IMR-90 (cell line): ENCODE measurements at regions not wholly inside any gene's neighbourhood (a gene's known extent, or its start where the extent isn't known, plus 50 kb on each side); places are given as distances from the start of the nearest gene placed in this dataset.

Source experiments
- ATAC-seq: fragments of 200-7000 bp; cut with Tn5 transposase; 2 replicates; pipeline ENCODE4 v1.9.1; 2020; ENCODE audit warnings: low read depth, mild to moderate bottlenecking, moderate library complexity
- BruUV-seq: library from RNA; stranded (reverse); fragments of 400-500 nt; replicated peaks from 2 replicates; lab custom pipeline; 2021; lab: Mats Ljungman, UMichigan
- CTCF ChIA-PET: fragments of 300-600 bp; formaldehyde crosslinking; extraction: SDS; loops from one replicate; lab custom pipeline; 2021; ENCODE audit warnings: antibody characterized with exemption; lab: Yijun Ruan, JAX
- POLR2A ChIA-PET: fragments of 300-600 bp; sonication (Branson Sonifier 250); formaldehyde crosslinking; loops from one replicate; lab custom pipeline; 2022; ENCODE audit warnings: antibody characterized with exemption; ENCODE audit not compliant: unreplicated experiment; lab: Charles Lee
- DNase-seq: peaks from one replicate; pipeline ENCODE4 v3.0.0; 2013
- H2AFZ ChIP-seq: replicated peaks from 2 replicates; pipeline ENCODE3; 2013; ENCODE audit warnings: low read length, mild to moderate bottlenecking; ENCODE audit not compliant: poor library complexity
- H2AK5ac ChIP-seq: 2 replicates; pipeline ENCODE4 v1.6.1; 2013; ENCODE audit warnings: low read depth, low read length, inconsistent platforms
- H2AK9ac ChIP-seq: replicated peaks from 2 replicates; pipeline ENCODE3; 2013; ENCODE audit warnings: mild to moderate bottlenecking, low read depth, low read length, moderate library complexity; ENCODE audit not compliant: poor library complexity
- H2BK120ac ChIP-seq: 2 replicates; pipeline ENCODE4 v1.6.1; 2013; ENCODE audit warnings: low read depth, low read length, inconsistent platforms
- H2BK15ac ChIP-seq: 3 replicates; pipeline ENCODE4 v1.6.1; 2013; ENCODE audit warnings: low read depth, low read length, inconsistent platforms
- H2BK20ac ChIP-seq: 2 replicates; pipeline ENCODE4 v1.6.1; 2013; ENCODE audit warnings: low read depth, mild to moderate bottlenecking, inconsistent platforms, low read length, moderate library complexity
- H2BK5ac ChIP-seq: 2 replicates; pipeline ENCODE4 v1.6.1; 2013; ENCODE audit warnings: mild to moderate bottlenecking, low read depth, low read length, inconsistent platforms; ENCODE audit not compliant: poor library complexity, severe bottlenecking
- H3K14ac ChIP-seq: replicated peaks from 2 replicates; pipeline ENCODE4 v1.6.1; 2013; ENCODE audit warnings: low read depth, low read length, inconsistent platforms
- H3K18ac ChIP-seq: 2 replicates; pipeline ENCODE4 v1.6.1; 2013; ENCODE audit warnings: low read depth, low read length, control low read depth
- H3K23ac ChIP-seq: 2 replicates; pipeline ENCODE4 v1.6.1; 2013; ENCODE audit warnings: low read depth, low read length, inconsistent platforms
- H3K27ac ChIP-seq: 2 replicates; pipeline ENCODE4 v1.5.1; 2013; ENCODE audit warnings: mild to moderate bottlenecking, control low read depth, low read length; ENCODE audit not compliant: insufficient read depth
- H3K27me3 ChIP-seq: 2 replicates; pipeline ENCODE4 v1.6.1; 2013; ENCODE audit warnings: low read length; ENCODE audit not compliant: control insufficient read depth, insufficient read depth
- H3K36me3 ChIP-seq: 2 replicates; pipeline ENCODE4 v1.6.1; 2013; ENCODE audit warnings: low read length, mixed read lengths; ENCODE audit not compliant: control insufficient read depth, insufficient read depth
- H3K4ac ChIP-seq: 2 replicates; pipeline ENCODE4 v1.6.1; 2013; ENCODE audit warnings: low read depth, low read length, inconsistent platforms
- H3K4me1 ChIP-seq: 2 replicates; pipeline ENCODE4 v1.6.1; 2013; ENCODE audit warnings: low read length, mixed read lengths; ENCODE audit not compliant: control insufficient read depth, insufficient read depth
- H3K4me2 ChIP-seq: 2 replicates; pipeline ENCODE4 v1.6.1; 2013; ENCODE audit warnings: low read depth, mild to moderate bottlenecking, control low read depth, low read length, moderate library complexity
- H3K4me3 ChIP-seq: 2 replicates; pipeline ENCODE4 v1.5.1; 2013; ENCODE audit warnings: low read depth, mild to moderate bottlenecking, control low read depth, low read length, moderate library complexity; ENCODE audit not compliant: insufficient read depth
- H3K56ac ChIP-seq: 2 replicates; pipeline ENCODE4 v1.6.1; 2013; ENCODE audit warnings: low read length, inconsistent platforms; ENCODE audit not compliant: insufficient read depth; ENCODE audit errors: extremely low read depth
- H3K79me1 ChIP-seq, 2 experiments: 2 replicates each; pipeline ENCODE4 v1.6.1; 2013; ENCODE audit warnings: low read length in 2 of 2, inconsistent platforms in 1 of 2, low read depth in 1 of 2
- H3K9ac ChIP-seq: 2 replicates; pipeline ENCODE4 v1.6.1; 2013; ENCODE audit warnings: low read depth, low read length, control low read depth
- H3K9me1 ChIP-seq: 2 replicates; pipeline ENCODE4 v1.6.1; 2013; ENCODE audit warnings: low read length, inconsistent platforms; ENCODE audit not compliant: insufficient read depth
- H3K9me3 ChIP-seq: 2 replicates; pipeline ENCODE4 v1.6.1; 2013; ENCODE audit warnings: low read length; ENCODE audit not compliant: control insufficient read depth, insufficient read depth
- H4K20me1 ChIP-seq: 2 replicates; pipeline ENCODE4 v1.6.1; 2013; ENCODE audit warnings: low read length, inconsistent platforms; ENCODE audit not compliant: insufficient read depth
- H4K5ac ChIP-seq: 2 replicates; pipeline ENCODE4 v1.6.1; 2013; ENCODE audit warnings: mild to moderate bottlenecking, low read depth, low read length, control low read depth
- H4K8ac ChIP-seq, 2 experiments: 2 replicates each; pipeline ENCODE4 v1.6.1; 2013; ENCODE audit warnings: low read depth in 2 of 2, low read length in 2 of 2, control low read depth in 1 of 2, inconsistent platforms in 1 of 2
- H4K91ac ChIP-seq: 2 replicates; pipeline ENCODE4 v1.6.1; 2013; ENCODE audit warnings: low read depth, low read length, inconsistent platforms; ENCODE audit not compliant: insufficient read depth
- CHD1 ChIP-seq: IDR thresholded peaks from 2 replicates; pipeline ENCODE4 v1.6.1; 2012; ENCODE audit warnings: low read depth, low read length, improper control_type of control experiment
- RAD21 ChIP-seq: IDR thresholded peaks from 2 replicates; pipeline ENCODE4 v1.6.1; 2012; ENCODE audit warnings: low read length, improper control_type of control experiment
- WGBS, 2 experiments: methylation state at CpG; one replicate each; pipeline versions ENCODE4 v1.1.5 to v1.1.7; 2013; ENCODE audit warnings: missing lambda C conversion rate in 2 of 2; ENCODE audit not compliant: insufficient read length in 1 of 2; ENCODE audit errors: extremely low coverage in 2 of 2; 5-methylcytosine and 5-hydroxymethylcytosine counted together
- dilution Hi-C: fragments of 300-500 bp; cut with HindIII; formaldehyde crosslinking; loops from one replicate; pipeline ENCODE4 v1.14.3; 2018; ENCODE audit warnings: low sequenced_read_pairs; ENCODE audit not compliant: unreplicated experiment
- in situ Hi-C: fragments of 300-500 bp; cut with MboI; formaldehyde crosslinking; loops from 3 replicates; pipeline ENCODE4 v1.14.3; 2019; ENCODE audit warnings: low sequenced_read_pairs, inconsistent platforms, mixed read lengths
- intact Hi-C: fragments of 100-400 bp; cut with micrococcal nuclease; formaldehyde crosslinking; loops from 2 replicates; pipeline ENCODE4 v1.10.0; 2022

GRCh38 chr4:98195005-98195404, 51.7 kb upstream of the STPG2 start:
- CTCF ChIA-PET = no interaction called here
- Histone ChIP-seq H3K4me3 (no peak overlapping the region), H2BK20ac (no peak overlapping the region), H3K56ac (no peak overlapping the region), H2AK5ac (no peak overlapping the region), H4K5ac (no peak overlapping the region), H4K20me1 (no peaks in the 10 kb centered on the region), H3K14ac (no peak overlapping the region), H2AFZ (no peak overlapping the region), H3K4ac (no peak overlapping the region), H3K4me2 (no peak overlapping the region), H2AK9ac (no peak overlapping the region), H4K91ac (no peak overlapping the region), H3K27me3 (no peaks in the 10 kb centered on the region), H3K4me1 (no peaks in the 10 kb centered on the region), H2BK120ac (no peak overlapping the region), H3K79me1 (no peaks in the 10 kb centered on the region), H3K36me3 (no peaks in the 10 kb centered on the region), H4K8ac (no peak overlapping the region), H2BK15ac (no peak overlapping the region), H3K9me3 (peaks cover 9% of the 10 kb centered on the region), H3K9me1 (no peaks in the 10 kb centered on the region), H3K18ac (no peak overlapping the region), H3K27ac (no peak overlapping the region), H3K23ac (no peak overlapping the region), H2BK5ac (no peak overlapping the region), H3K9ac (no peak overlapping the region)
- BruUV-seq = no TSS peak
- POLR2A ChIA-PET = no interaction called here
- in situ Hi-C loops = no loop called here
- dilution Hi-C loops = no loop called here
- intact Hi-C loops = no loop called here
- DNase-seq (no peak), ATAC-seq (no peak)
- WGBS, 2 experiments = 60% methylated on average over 1 of the region's 7 CpGs; no CpG with 5 or more reads in 1 of the 2 experiments
- TF ChIP-seq CHD1 (no peak), RAD21 (no peak)
